ENCODE measurements at regions not wholly inside any gene's neighbourhood (a gene's known extent, or its start where the extent isn't known, plus 50 kb on each side); places are given as distances from the start of the nearest gene placed in this dataset.

- no peak for DNase-seq (ENCODE audit: extremely low read depth, low read depth, low spot score)
Measured at GRCh38 chr13:76153239-76153638, 517.1 kb downstream of the LMO7 start.

- no peak for DNase-seq (ENCODE audit: extremely low read depth, low read depth, low spot score)
Measured at GRCh38 chr13:76148926-76149325, 512.8 kb downstream of the LMO7 start.

GRCh38 chr13:76148374-76148773 is 512.2 kb downstream of the LMO7 start:
- no peak for DNase-seq (ENCODE audit: extremely low read depth, low read depth, low spot score)

- DNase-seq (ENCODE audit: extremely low read depth, low read depth, low spot score), result no peak
Measured at GRCh38 chr13:76132532-76132931, 496.4 kb downstream of the LMO7 start.

GRCh38 chr13:76131551-76131950 is 495.4 kb downstream of the LMO7 start:
- no peak for DNase-seq (ENCODE audit: extremely low read depth, low read depth, low spot score)

GRCh38 chr13:76129305-76130000 is 493.3 kb downstream of the LMO7 start:
- no peak for DNase-seq (ENCODE audit: extremely low read depth, low read depth, low spot score)

GRCh38 chr13:76127922-76128321 is 491.8 kb downstream of the LMO7 start:
- no peak for DNase-seq (ENCODE audit: extremely low read depth, low read depth, low spot score)

- no peak for DNase-seq (ENCODE audit: extremely low read depth, low read depth, low spot score)
Measured at GRCh38 chr13:76123548-76123947, 487.4 kb downstream of the LMO7 start.

- no peak for DNase-seq (ENCODE audit: extremely low read depth, low read depth, low spot score)
Measured at GRCh38 chr13:76116751-76117360, 480.7 kb downstream of the LMO7 start.

- no peak for DNase-seq (ENCODE audit: extremely low read depth, low read depth, low spot score)
Measured at GRCh38 chr13:76106763-76107162, 470.6 kb downstream of the LMO7 start.

- no peak for DNase-seq (ENCODE audit: extremely low read depth, low read depth, low spot score)
Measured at GRCh38 chr13:76094645-76095044, 458.5 kb downstream of the LMO7 start.

- no peak for DNase-seq (ENCODE audit: extremely low read depth, low read depth, low spot score)
Measured at GRCh38 chr13:76091076-76091475, 454.9 kb downstream of the LMO7 start.

- no peak for DNase-seq (ENCODE audit: extremely low read depth, low read depth, low spot score)
Measured at GRCh38 chr13:76086729-76087128, 450.6 kb downstream of the LMO7 start.

GRCh38 chr13:76067850-76068249 is 431.7 kb downstream of the LMO7 start:
- DNase-seq (ENCODE audit: extremely low read depth, low read depth, low spot score), result no peak

- DNase-seq (ENCODE audit: extremely low read depth, low read depth, low spot score), result no peak
Measured at GRCh38 chr13:76053181-76053580, 417.1 kb downstream of the LMO7 start.

GRCh38 chr13:76049376-76049746 is 413.2 kb downstream of the LMO7 start:
- no peak for DNase-seq (ENCODE audit: extremely low read depth, low read depth, low spot score)

- no peak for DNase-seq (ENCODE audit: extremely low read depth, low read depth, low spot score)
Measured at GRCh38 chr13:76048675-76049375, 412.7 kb downstream of the LMO7 start.

GRCh38 chr13:76048131-76048530 is 412.0 kb downstream of the LMO7 start:
- DNase-seq (ENCODE audit: extremely low read depth, low read depth, low spot score), result no peak

- DNase-seq (ENCODE audit: extremely low read depth, low read depth, low spot score), result no peak
Measured at GRCh38 chr13:76043874-76044273, 407.7 kb downstream of the LMO7 start.

- DNase-seq (ENCODE audit: extremely low read depth, low read depth, low spot score), result no peak
Measured at GRCh38 chr13:76038920-76039716, 403.0 kb downstream of the LMO7 start.

- DNase-seq (ENCODE audit: extremely low read depth, low read depth, low spot score), result no peak
Measured at GRCh38 chr13:76036176-76036575, 400.0 kb downstream of the LMO7 start.

Data from glomerular endothelial cell (primary cell).